WI38 (cell line): ENCODE measurements at regions not wholly inside any gene's neighbourhood (a gene's known extent, or its start where the extent isn't known, plus 50 kb on each side); places are given as distances from the start of the nearest gene placed in this dataset.

Experiments
- H3K4me3 ChIP-seq: 2 replicates; pipeline ENCODE4 v1.5.1; 2011; ENCODE audit warnings: low read depth, mild to moderate bottlenecking, control low read depth, low read length
- CTCF ChIP-seq: IDR thresholded peaks from 2 replicates; pipeline ENCODE4 v1.5.1; 2012; ENCODE audit warnings: low read depth, mild to moderate bottlenecking, control low read depth, low read length

DNA sequence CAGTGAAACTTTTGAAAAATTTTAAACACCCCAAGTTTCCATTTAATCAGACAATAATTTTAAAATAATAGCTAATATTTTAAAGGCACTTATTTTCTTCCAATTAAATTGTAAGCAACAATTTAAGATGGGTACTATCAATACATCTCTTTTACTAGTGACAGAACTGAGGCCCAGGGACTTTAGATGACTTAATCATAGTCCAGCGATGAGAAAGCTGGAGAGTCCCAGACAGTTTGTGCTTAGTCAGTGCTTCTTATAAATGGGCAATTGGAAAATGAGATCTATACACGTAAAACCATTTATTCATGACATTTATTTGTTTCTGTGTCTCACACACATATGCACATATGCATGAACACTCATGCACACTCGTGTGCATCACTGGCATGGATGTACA, 2063.5 kb downstream of the PCDH9 start:
- no peak overlapping the region for H3K4me3 ChIP-seq
- TF ChIP-seq CTCF, result no peak

- H3K4me3 ChIP-seq, result no peak overlapping the region
- TF ChIP-seq CTCF, result no peak
Measured at GRCh38 chr13:65159803-65160202, 2070.3 kb downstream of the PCDH9 start.

GRCh38 chr13:65155861-65156260, 2074.3 kb downstream of the PCDH9 start:
- TF ChIP-seq CTCF, result no peak

GRCh38 chr13:65154661-65155447, 2075.3 kb downstream of the PCDH9 start:
- H3K4me3 ChIP-seq, result no peak overlapping the region
- no peak for TF ChIP-seq CTCF

More at GRCh38 chr13:65155861-65156260, 2074.3 kb downstream of the PCDH9 start:
- no peak overlapping the region for H3K4me3 ChIP-seq

GRCh38 chr13:65149687-65150086, 2080.4 kb downstream of the PCDH9 start:
- no peak for TF ChIP-seq CTCF
- no peak overlapping the region for H3K4me3 ChIP-seq

DNA sequence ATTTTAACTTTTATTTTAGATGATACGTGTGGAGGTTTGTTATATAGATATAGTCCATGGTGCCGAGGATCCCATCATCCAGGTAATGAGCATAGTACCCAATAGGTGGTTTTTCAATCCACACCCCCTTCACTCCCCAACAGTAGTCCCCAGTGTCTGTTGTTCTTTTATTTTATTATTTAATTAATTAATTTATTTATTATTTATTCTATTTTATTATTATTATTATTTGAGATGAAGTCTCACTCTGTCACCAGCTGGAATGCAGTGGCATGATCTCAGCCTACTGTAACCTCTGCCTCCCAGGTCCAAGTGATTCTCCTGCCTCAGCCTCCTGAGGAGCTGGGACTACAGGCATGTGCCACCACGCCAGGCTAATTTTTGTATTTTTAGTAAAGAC, 2086.2 kb downstream of the PCDH9 start:
- no peak for TF ChIP-seq CTCF
- no peak overlapping the region for H3K4me3 ChIP-seq

DNA sequence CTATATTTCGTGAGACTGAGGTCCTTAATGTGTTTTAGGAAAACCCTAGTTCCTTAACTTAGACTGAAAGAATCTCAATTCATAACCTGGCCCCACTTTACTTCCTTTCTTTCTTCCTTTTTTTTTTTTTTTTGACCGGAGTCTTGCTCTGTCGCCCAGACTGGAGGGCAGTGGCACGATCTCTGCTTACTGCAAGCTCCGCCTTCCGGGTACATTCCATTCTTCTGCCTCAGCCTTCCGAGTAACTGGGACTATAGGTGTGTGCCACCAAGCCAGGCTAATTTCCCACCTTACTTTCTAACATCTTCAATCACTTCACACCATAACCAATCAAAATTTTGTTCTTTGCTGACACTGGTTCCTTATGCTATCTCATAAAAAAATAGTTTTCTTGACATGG, 2097.0 kb downstream of the PCDH9 start:
- TF ChIP-seq CTCF, result no peak

More for the DNA sequence above, 2097.0 kb downstream of the PCDH9 start:
- no peak overlapping the region for H3K4me3 ChIP-seq
